Neural cell (in vitro differentiated cells): ENCODE measurements at regions not wholly inside any gene's neighbourhood (a gene's known extent, or its start where the extent isn't known, plus 50 kb on each side); places are given as distances from the start of the nearest gene placed in this dataset.

Experiments used
- EZH2 ChIP-seq: fragments of 200-600, 300-800 bp; shearing (Covaris generic), sonication (generic); IDR thresholded peaks from 2 replicates; pipeline ENCODE4 v1.6.1; 2014; ENCODE audit warnings: antibody characterized with exemption, low read length, borderline replicate concordance, mild to moderate bottlenecking; ENCODE audit not compliant: insufficient read depth, poor library complexity, severe bottlenecking
- POLR2AphosphoS5 ChIP-seq: IDR thresholded peaks from 2 replicates; pipeline ENCODE4 v1.6.1; 2012
- TF ChIP-seq, protein P1 (sequence below): fragments of 450-650 bp; IDR thresholded peaks from 2 replicates; pipeline ENCODE4 v1.5.1; 2014; ENCODE audit warnings: antibody characterized with exemption, mild to moderate bottlenecking, moderate library complexity; ENCODE audit not compliant: poor library complexity, severe bottlenecking

DNA sequence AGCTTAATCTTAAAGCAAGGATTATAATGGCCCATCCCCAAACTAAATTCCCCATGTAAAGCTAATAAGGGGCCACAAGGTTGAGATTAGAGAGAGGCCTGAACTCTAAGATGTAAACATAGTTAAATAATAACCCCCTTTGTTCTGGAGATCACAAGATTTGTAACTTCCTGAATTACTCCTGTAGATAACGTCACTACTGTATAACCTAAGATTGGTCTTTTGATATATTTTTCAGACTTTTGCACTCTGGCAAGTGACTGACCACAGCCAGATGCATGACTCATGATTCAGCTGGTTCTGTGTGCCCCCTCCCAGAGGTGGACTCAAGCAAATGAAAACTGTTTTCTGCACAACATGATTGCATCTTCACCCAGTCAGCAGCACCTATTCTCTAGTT is 686.0 kb upstream of the DDX18 start:
- no peak for TF ChIP-seq POLR2AphosphoS5
- TF ChIP-seq, protein P1, sequence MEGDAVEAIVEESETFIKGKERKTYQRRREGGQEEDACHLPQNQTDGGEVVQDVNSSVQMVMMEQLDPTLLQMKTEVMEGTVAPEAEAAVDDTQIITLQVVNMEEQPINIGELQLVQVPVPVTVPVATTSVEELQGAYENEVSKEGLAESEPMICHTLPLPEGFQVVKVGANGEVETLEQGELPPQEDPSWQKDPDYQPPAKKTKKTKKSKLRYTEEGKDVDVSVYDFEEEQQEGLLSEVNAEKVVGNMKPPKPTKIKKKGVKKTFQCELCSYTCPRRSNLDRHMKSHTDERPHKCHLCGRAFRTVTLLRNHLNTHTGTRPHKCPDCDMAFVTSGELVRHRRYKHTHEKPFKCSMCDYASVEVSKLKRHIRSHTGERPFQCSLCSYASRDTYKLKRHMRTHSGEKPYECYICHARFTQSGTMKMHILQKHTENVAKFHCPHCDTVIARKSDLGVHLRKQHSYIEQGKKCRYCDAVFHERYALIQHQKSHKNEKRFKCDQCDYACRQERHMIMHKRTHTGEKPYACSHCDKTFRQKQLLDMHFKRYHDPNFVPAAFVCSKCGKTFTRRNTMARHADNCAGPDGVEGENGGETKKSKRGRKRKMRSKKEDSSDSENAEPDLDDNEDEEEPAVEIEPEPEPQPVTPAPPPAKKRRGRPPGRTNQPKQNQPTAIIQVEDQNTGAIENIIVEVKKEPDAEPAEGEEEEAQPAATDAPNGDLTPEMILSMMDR: no peak
- TF ChIP-seq EZH2: no peak
